ENCODE measurements at regions not wholly inside any gene's neighbourhood (a gene's known extent, or its start where the extent isn't known, plus 50 kb on each side); places are given as distances from the start of the nearest gene placed in this dataset.

GRCh38 chr4:43277003-43277402 is 384.5 kb downstream of the GRXCR1 start:
- TF ChIP-seq, protein P1, sequence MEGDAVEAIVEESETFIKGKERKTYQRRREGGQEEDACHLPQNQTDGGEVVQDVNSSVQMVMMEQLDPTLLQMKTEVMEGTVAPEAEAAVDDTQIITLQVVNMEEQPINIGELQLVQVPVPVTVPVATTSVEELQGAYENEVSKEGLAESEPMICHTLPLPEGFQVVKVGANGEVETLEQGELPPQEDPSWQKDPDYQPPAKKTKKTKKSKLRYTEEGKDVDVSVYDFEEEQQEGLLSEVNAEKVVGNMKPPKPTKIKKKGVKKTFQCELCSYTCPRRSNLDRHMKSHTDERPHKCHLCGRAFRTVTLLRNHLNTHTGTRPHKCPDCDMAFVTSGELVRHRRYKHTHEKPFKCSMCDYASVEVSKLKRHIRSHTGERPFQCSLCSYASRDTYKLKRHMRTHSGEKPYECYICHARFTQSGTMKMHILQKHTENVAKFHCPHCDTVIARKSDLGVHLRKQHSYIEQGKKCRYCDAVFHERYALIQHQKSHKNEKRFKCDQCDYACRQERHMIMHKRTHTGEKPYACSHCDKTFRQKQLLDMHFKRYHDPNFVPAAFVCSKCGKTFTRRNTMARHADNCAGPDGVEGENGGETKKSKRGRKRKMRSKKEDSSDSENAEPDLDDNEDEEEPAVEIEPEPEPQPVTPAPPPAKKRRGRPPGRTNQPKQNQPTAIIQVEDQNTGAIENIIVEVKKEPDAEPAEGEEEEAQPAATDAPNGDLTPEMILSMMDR (IDR thresholded peaks at IDR 0.05; ENCODE audit: insufficient read depth, low read length) = no peak
- TF ChIP-seq GABPA (IDR thresholded peaks at IDR 0.05; ENCODE audit: low read depth) (no peak), SPI1 (IDR thresholded peaks at IDR 0.05; ENCODE audit: borderline replicate concordance, low read depth) (no peak)
